ENCODE measurements at regions not wholly inside any gene's neighbourhood (a gene's known extent, or its start where the extent isn't known, plus 50 kb on each side); places are given as distances from the start of the nearest gene placed in this dataset.

DNA sequence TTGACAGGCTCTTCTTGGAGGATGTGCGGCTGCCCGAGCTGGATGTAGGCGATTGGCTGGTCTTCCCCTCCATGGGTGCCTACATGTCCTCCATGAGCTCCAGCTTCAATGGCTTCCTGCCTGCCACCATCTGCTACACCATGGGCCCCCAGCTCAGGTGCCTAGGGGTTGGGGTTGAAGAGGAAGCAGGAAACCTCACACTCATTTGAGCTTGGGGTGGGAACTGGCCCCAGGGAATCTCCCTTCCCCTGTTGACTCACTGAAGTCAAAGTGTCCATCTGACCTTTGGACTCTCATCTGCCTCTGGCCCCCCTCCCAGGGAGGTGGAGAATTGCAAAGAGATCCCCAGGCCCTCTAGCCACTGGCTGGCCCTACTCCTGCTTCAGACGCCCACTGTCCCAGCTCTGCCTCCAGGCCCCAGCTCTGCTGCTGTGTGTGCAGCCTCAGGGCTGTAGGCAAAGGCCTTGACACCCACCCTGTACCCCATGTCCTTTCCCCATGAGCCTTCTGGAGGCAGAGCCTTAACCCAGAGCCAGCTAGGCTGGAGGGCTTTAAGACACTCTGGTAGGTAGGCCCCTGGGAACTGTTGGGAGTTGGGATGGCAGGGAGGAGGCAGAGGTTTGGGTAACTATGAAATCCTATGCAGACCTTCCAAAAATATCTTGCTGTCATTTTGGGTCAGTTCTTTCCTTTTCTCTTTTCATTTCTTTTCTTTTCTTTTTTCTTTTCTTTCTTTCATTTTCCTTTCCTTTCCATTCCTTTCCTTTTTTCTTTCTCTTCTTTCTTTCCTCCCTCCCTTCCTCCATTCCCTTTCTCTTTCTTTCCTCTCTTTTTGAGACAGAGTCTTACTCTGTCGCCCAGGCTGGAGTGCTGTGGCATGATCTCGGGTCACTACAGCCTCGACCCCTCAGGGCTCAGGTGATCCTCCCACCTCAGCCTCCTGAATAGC, 66.9 kb upstream of the TINAGL1 start:
- no peak overlapping the region for H3K27ac Mint-ChIP-seq (ENCODE audit: unreplicated experiment)
- peaks cover 3% of the 10 kb centered on the region for H3K4me1 Mint-ChIP-seq (ENCODE audit: unreplicated experiment)
- H3K9me3 Mint-ChIP-seq (ENCODE audit: unreplicated experiment), result no peaks in the 10 kb centered on the region
- H3K36me3 Mint-ChIP-seq (ENCODE audit: low read depth, unreplicated experiment), result peaks cover 20% of the 10 kb centered on the region
- DNase-seq (ENCODE audit: low spot score), result no peak
- H3K4me3 Mint-ChIP-seq (ENCODE audit: unreplicated experiment), result no peak overlapping the region
- peaks cover 10% of the 10 kb centered on the region for H3K27me3 Mint-ChIP-seq (ENCODE audit: unreplicated experiment)
- TF ChIP-seq, protein P1, sequence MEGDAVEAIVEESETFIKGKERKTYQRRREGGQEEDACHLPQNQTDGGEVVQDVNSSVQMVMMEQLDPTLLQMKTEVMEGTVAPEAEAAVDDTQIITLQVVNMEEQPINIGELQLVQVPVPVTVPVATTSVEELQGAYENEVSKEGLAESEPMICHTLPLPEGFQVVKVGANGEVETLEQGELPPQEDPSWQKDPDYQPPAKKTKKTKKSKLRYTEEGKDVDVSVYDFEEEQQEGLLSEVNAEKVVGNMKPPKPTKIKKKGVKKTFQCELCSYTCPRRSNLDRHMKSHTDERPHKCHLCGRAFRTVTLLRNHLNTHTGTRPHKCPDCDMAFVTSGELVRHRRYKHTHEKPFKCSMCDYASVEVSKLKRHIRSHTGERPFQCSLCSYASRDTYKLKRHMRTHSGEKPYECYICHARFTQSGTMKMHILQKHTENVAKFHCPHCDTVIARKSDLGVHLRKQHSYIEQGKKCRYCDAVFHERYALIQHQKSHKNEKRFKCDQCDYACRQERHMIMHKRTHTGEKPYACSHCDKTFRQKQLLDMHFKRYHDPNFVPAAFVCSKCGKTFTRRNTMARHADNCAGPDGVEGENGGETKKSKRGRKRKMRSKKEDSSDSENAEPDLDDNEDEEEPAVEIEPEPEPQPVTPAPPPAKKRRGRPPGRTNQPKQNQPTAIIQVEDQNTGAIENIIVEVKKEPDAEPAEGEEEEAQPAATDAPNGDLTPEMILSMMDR (IDR thresholded peaks at IDR 0.05; ENCODE audit: unreplicated experiment), result no peak

- peaks cover 8% of the 10 kb centered on the region for H3K4me1 Mint-ChIP-seq (ENCODE audit: unreplicated experiment)
- peaks cover 15% of the 10 kb centered on the region for H3K27me3 Mint-ChIP-seq (ENCODE audit: unreplicated experiment)
- DNase-seq (ENCODE audit: low spot score), result no peak
- H3K4me3 Mint-ChIP-seq (ENCODE audit: unreplicated experiment), result peak overlapping the region; percentile 56
- peaks cover 24% of the 10 kb centered on the region for H3K36me3 Mint-ChIP-seq (ENCODE audit: low read depth, unreplicated experiment)
- no peak overlapping the region for H3K27ac Mint-ChIP-seq (ENCODE audit: unreplicated experiment)
- TF ChIP-seq, protein P1 (IDR thresholded peaks at IDR 0.05; ENCODE audit: unreplicated experiment), result no peak
- H3K9me3 Mint-ChIP-seq (ENCODE audit: unreplicated experiment), result no peaks in the 10 kb centered on the region
Observed at GRCh38 chr1:31510304-31510703, 66.0 kb upstream of the TINAGL1 start.

DNA sequence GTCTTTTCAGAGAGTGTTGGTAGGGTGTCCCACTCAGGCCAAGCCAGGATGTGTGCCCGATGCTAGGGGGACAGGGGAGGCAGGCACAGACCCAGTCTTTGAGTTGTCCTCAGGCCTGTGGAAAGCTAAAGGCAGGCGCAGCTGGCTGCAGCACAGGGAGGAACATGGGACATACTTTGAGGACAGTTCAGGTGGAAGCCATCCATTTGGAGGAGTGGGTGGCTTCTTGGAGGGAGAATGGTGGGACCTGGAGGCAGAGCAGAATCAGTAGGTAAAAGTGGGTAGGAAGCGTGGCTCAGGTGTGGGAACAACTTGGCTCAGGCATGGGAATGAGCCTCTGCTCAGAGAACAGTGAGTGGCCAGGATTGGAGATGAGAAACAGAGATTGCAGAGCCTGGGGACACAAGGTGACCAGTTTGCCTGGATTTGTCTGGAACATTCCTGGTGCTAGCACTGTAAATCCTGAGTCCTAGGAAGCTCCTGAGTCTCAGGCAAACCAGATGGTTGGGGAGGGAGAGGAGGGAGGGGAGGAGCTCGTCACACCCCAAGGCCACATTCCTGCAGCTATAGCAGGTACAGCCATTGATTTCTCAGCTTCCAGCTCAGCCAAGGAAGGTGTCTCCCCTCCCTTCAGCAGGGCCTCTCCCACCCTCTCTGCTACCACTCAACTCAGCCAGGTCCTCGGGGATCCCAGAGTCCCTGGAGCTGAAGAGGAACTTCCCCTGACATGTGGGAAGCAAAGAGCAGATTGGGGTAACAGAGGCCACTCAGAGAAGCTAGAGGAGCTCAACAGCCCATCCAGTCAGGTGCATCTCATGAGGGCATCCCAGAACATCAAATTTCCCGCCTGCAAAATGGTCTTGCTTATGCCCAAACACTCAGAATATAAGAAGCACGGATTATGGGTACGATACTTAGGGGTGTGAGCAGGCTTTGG, 65.2 kb upstream of the TINAGL1 start:
- Mint-ChIP-seq H3K9me3 (ENCODE audit: unreplicated experiment) (no peaks in the 10 kb centered on the region), H3K4me1 (ENCODE audit: unreplicated experiment) (peaks cover 13% of the 10 kb centered on the region), H3K27me3 (ENCODE audit: unreplicated experiment) (peaks cover 17% of the 10 kb centered on the region), H3K27ac (ENCODE audit: unreplicated experiment) (no peak overlapping the region), H3K36me3 (ENCODE audit: low read depth, unreplicated experiment) (peaks cover 24% of the 10 kb centered on the region), H3K4me3 (ENCODE audit: unreplicated experiment) (no peak overlapping the region)
- TF ChIP-seq, protein P1 (IDR thresholded peaks at IDR 0.05; ENCODE audit: unreplicated experiment), result no peak
- DNase-seq (ENCODE audit: low spot score), result no peak

- TF ChIP-seq, protein P1 (IDR thresholded peaks at IDR 0.05; ENCODE audit: unreplicated experiment), result no peak
- Mint-ChIP-seq H3K4me3 (ENCODE audit: unreplicated experiment) (no peak overlapping the region), H3K4me1 (ENCODE audit: unreplicated experiment) (peaks cover 13% of the 10 kb centered on the region), H3K9me3 (ENCODE audit: unreplicated experiment) (no peaks in the 10 kb centered on the region), H3K36me3 (ENCODE audit: low read depth, unreplicated experiment) (peaks cover 19% of the 10 kb centered on the region), H3K27ac (ENCODE audit: unreplicated experiment) (no peak overlapping the region), H3K27me3 (ENCODE audit: unreplicated experiment) (peaks cover 17% of the 10 kb centered on the region)
- no peak for DNase-seq (ENCODE audit: low spot score)
Observed at GRCh38 chr1:31511848-31512615, 64.3 kb upstream of the TINAGL1 start.
